CD14-positive monocyte (primary cell): ENCODE measurements at regions not wholly inside any gene's neighbourhood (a gene's known extent, or its start where the extent isn't known, plus 50 kb on each side); places are given as distances from the start of the nearest gene placed in this dataset.

ENCODE experiments used
- DNase-seq, 3 donors: peaks; one replicate each; pipeline ENCODE4 v3.0.0-alpha.2; 2011 to 2022
- H2AFZ ChIP-seq: 2 replicates; pipeline ENCODE4 v1.6.0; 2012; ENCODE audit warnings: mild to moderate bottlenecking, low read depth, low read length, inconsistent platforms; ENCODE audit not compliant: insufficient read depth, poor library complexity, severe bottlenecking
- H3K27ac ChIP-seq, 2 donors: 1 replicate in 1 of 2; 2 replicates in 1 of 2; pipeline ENCODE4 v1.5.1; 2012 to 2013; ENCODE audit warnings: low read length in 2 of 2, control low read depth in 1 of 2, inconsistent platforms in 1 of 2, low read depth in 1 of 2, mild to moderate bottlenecking in 1 of 2
- H3K27me3 ChIP-seq, 2 donors: one replicate each; pipeline versions ENCODE4 v1.6.0 to v1.6.1; 2011 to 2013; ENCODE audit warnings: low read length in 2 of 2; ENCODE audit not compliant: control insufficient read depth in 2 of 2, insufficient read depth in 2 of 2
- H3K36me3 ChIP-seq, 2 donors: replicated peaks in 1 of 2; 1 replicate in 1 of 2; 2 replicates in 1 of 2; pipeline versions ENCODE4 v1.5.1 to v1.6.1; 2012 to 2013; ENCODE audit warnings: low read length in 2 of 2, control low read depth in 1 of 2, inconsistent platforms in 1 of 2, mild to moderate bottlenecking in 1 of 2; ENCODE audit not compliant: insufficient read depth in 2 of 2, control insufficient read depth in 1 of 2
- H3K4me1 ChIP-seq, 2 donors: 1 replicate in 1 of 2; 2 replicates in 1 of 2; pipeline versions ENCODE4 v1.5.1 to v1.6.1; 2012 to 2013; ENCODE audit warnings: low read length in 2 of 2, control low read depth in 1 of 2, inconsistent platforms in 1 of 2, mild to moderate bottlenecking in 1 of 2, moderate library complexity in 1 of 2; ENCODE audit not compliant: insufficient read depth in 2 of 2, control insufficient read depth in 1 of 2
- H3K4me2 ChIP-seq: replicated peaks from 2 replicates; pipeline ENCODE3; 2012; ENCODE audit warnings: low read length, moderate library complexity, mild to moderate bottlenecking; ENCODE audit not compliant: poor library complexity, severe bottlenecking; ENCODE audit errors: extremely low read depth
- H3K4me3 ChIP-seq, 3 experiments: fragments of 200-600 bp in 1 of 3; sonication (generic) in 1 of 3; replicated peaks in 1 of 3; 1 replicate in 2 of 3; 2 replicates in 1 of 3; pipeline ENCODE4 v1.5.1; 2011 to 2013; ENCODE audit warnings: low read length in 3 of 3, mild to moderate bottlenecking in 3 of 3, control low read depth in 2 of 3, low read depth in 2 of 3, inconsistent platforms in 1 of 3, moderate library complexity in 1 of 3
- H3K79me2 ChIP-seq: 2 replicates; pipeline ENCODE4 v1.6.0; 2012; ENCODE audit warnings: mild to moderate bottlenecking, control low read depth, inconsistent platforms, low read length, moderate library complexity; ENCODE audit not compliant: insufficient read depth
- H3K9ac ChIP-seq: 2 replicates; pipeline ENCODE4 v1.6.0; 2017; ENCODE audit warnings: low read length, mild to moderate bottlenecking; ENCODE audit not compliant: insufficient read depth, poor library complexity, severe bottlenecking
- H3K9me3 ChIP-seq, 2 donors: replicated peaks in 1 of 2; 1 replicate in 1 of 2; 2 replicates in 1 of 2; pipeline versions ENCODE4 v1.5.1 to v1.6.1; 2012 to 2013; ENCODE audit warnings: low read length in 2 of 2, control low read depth in 1 of 2; ENCODE audit not compliant: control insufficient read depth in 1 of 2, insufficient read depth in 1 of 2
- H4K20me1 ChIP-seq: 2 replicates; pipeline ENCODE4 v1.6.0; 2012; ENCODE audit warnings: mild to moderate bottlenecking, low read length, control low read depth, moderate library complexity; ENCODE audit not compliant: insufficient read depth
- H3K27ac Mint-ChIP-seq, 7 donors: one replicate each; pipeline ENCODE4 v1.8.0; 2020; ENCODE audit warnings: mild to moderate bottlenecking in 7 of 7, mixed read lengths in 7 of 7, moderate library complexity in 6 of 7, inconsistent platforms in 2 of 7
- H3K27me3 Mint-ChIP-seq, 3 donors: one replicate each; pipeline ENCODE4 v1.8.0; 2021 to 2022; ENCODE audit warnings: low read depth in 3 of 3, mild to moderate bottlenecking in 3 of 3, mixed read lengths in 3 of 3, moderate library complexity in 3 of 3, inconsistent platforms in 1 of 3
- H3K36me3 Mint-ChIP-seq, 2 donors: one replicate each; pipeline ENCODE4 v1.8.0; 2020; ENCODE audit warnings: mixed read lengths in 2 of 2, inconsistent platforms in 1 of 2, mild to moderate bottlenecking in 1 of 2
- H3K4me1 Mint-ChIP-seq: one replicate; pipeline ENCODE4 v1.8.0; 2020; ENCODE audit warnings: mild to moderate bottlenecking, mixed read lengths
- H3K4me3 Mint-ChIP-seq, 2 donors: one replicate each; pipeline ENCODE4 v1.8.0; 2020; ENCODE audit warnings: mild to moderate bottlenecking in 2 of 2, mixed read lengths in 2 of 2, moderate library complexity in 1 of 2
- H3K9me3 Mint-ChIP-seq, 7 donors: one replicate each; pipeline ENCODE4 v1.8.0; 2020 to 2022; ENCODE audit warnings: mixed read lengths in 7 of 7, mild to moderate bottlenecking in 6 of 7, moderate library complexity in 6 of 7, inconsistent platforms in 2 of 7
- WGBS: methylation state at CpG from one replicate; pipeline ENCODE4 v1.1.5; 2013; ENCODE audit warnings: missing lambda C conversion rate; ENCODE audit not compliant: insufficient coverage; 5-methylcytosine and 5-hydroxymethylcytosine counted together
- intact Hi-C, 2 donors: fragments of 100-400 bp; cut with micrococcal nuclease; formaldehyde crosslinking; loops; one replicate each; pipeline versions ENCODE4 v1.15.0 to v1.15.1; 2023
- TF ChIP-seq, protein P1 (sequence below): fragments of 200-600 bp; IDR thresholded peaks from one replicate; pipeline ENCODE4 v1.8.0; 2022; ENCODE audit warnings: antibody characterized with exemption, mild to moderate bottlenecking

DNA sequence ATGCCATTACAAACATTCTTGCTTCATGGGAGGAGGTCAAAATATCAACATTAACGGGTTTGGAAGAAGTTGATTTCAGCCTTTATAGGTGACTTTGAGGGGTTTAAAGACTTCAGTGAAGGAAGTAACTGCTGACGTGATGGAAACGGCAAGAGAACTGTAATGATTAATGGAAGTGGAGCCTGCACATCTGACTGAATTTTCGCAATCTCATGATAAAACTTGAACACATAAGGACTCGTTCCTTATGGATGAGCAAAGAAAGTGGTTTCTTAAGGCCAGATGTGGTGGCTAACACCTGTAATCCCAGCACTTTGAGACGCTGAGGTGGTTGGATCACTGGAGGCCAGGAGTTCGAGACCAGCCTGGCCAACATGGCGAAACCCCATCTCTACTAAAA lies 226.1 kb downstream of the BCAS1 start:
- Histone ChIP-seq H3K4me3 (no peak overlapping the region), H2AFZ (no peak overlapping the region), H3K27ac (no peak overlapping the region), H3K4me1 (peaks cover 56 to 79% of the 10 kb centered on the region in 2 donors), H3K4me2 (no peak overlapping the region), H3K9ac (no peak overlapping the region), H3K27me3 (no peaks in the 10 kb centered on the region), H3K79me2 (no peaks in the 10 kb centered on the region), H4K20me1 (no peaks in the 10 kb centered on the region), H3K36me3 (no peaks in the 10 kb centered on the region), H3K9me3 (no peaks in the 10 kb centered on the region)
- H3K36me3 Mint-ChIP-seq = peaks cover 0 to 2% of the 10 kb centered on the region in 2 donors
- peaks cover 0 to 4% (median 0%) of the 10 kb centered on the region in 7 donors for H3K9me3 Mint-ChIP-seq
- peak in 1 of 3 donors; percentile 34 for DNase-seq
- H3K27ac Mint-ChIP-seq = peak overlapping the region in 3 of 7 donors; percentile 31 to 68 (median 57)
- no peak overlapping the region for H3K4me3 Mint-ChIP-seq
- H3K4me1 Mint-ChIP-seq = peaks cover 63% of the 10 kb centered on the region
- intact Hi-C loops = loop anchor here in 1 of 2 donors (10.0 kb wide), 1 partner anchor 91 kb away; no protein-coding TSS in a partner anchor
- WGBS = 31% methylated on average over 5 of the region's 8 CpGs
- TF ChIP-seq, protein P1, sequence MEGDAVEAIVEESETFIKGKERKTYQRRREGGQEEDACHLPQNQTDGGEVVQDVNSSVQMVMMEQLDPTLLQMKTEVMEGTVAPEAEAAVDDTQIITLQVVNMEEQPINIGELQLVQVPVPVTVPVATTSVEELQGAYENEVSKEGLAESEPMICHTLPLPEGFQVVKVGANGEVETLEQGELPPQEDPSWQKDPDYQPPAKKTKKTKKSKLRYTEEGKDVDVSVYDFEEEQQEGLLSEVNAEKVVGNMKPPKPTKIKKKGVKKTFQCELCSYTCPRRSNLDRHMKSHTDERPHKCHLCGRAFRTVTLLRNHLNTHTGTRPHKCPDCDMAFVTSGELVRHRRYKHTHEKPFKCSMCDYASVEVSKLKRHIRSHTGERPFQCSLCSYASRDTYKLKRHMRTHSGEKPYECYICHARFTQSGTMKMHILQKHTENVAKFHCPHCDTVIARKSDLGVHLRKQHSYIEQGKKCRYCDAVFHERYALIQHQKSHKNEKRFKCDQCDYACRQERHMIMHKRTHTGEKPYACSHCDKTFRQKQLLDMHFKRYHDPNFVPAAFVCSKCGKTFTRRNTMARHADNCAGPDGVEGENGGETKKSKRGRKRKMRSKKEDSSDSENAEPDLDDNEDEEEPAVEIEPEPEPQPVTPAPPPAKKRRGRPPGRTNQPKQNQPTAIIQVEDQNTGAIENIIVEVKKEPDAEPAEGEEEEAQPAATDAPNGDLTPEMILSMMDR = no peak
- H3K27me3 Mint-ChIP-seq = peaks cover 0 to 3% (median 0%) of the 10 kb centered on the region in 3 donors

GRCh38 chr20:53843645-53844044 lies 226.7 kb downstream of the BCAS1 start:
- Mint-ChIP-seq H3K4me3 (no peak overlapping the region), H3K27me3 (peaks cover 0 to 3% (median 0%) of the 10 kb centered on the region in 3 donors), H3K27ac (no peak overlapping the region), H3K4me1 (peaks cover 68% of the 10 kb centered on the region), H3K9me3 (peaks cover 0 to 4% (median 0%) of the 10 kb centered on the region in 7 donors), H3K36me3 (peaks cover 0 to 2% of the 10 kb centered on the region in 2 donors)
- no peak for DNase-seq
- no peaks in the 10 kb centered on the region for H3K27me3 ChIP-seq
- H3K9ac ChIP-seq = no peak overlapping the region
- H3K36me3 ChIP-seq = no peaks in the 10 kb centered on the region
- H3K4me1 ChIP-seq = peaks cover 59 to 83% of the 10 kb centered on the region in 2 donors
- no peak overlapping the region for H3K27ac ChIP-seq
- no peak overlapping the region for H3K4me2 ChIP-seq
- intact Hi-C loops = loop anchor here in 1 of 2 donors (10.0 kb wide), 1 partner anchor 91 kb away; no protein-coding TSS in a partner anchor
- TF ChIP-seq, protein P1 = no peak
- H3K79me2 ChIP-seq = no peaks in the 10 kb centered on the region
- no CpG with 5 or more reads among the region's 2 CpGs for WGBS
- H3K4me3 ChIP-seq = no peak overlapping the region
- no peaks in the 10 kb centered on the region for H4K20me1 ChIP-seq
- H2AFZ ChIP-seq = no peak overlapping the region
- no peaks in the 10 kb centered on the region for H3K9me3 ChIP-seq
